ENCODE measurements at regions not wholly inside any gene's neighbourhood (a gene's known extent, or its start where the extent isn't known, plus 50 kb on each side); places are given as distances from the start of the nearest gene placed in this dataset.
A peak's percentile ranks its signal among the peaks of the same experiment; 100 is the strongest.
"Not testable (repeated sequence)": the region's sequence is repeated elsewhere in the genome, so short reads cannot be mapped to it uniquely, and the experiment has no call there.

DNA sequence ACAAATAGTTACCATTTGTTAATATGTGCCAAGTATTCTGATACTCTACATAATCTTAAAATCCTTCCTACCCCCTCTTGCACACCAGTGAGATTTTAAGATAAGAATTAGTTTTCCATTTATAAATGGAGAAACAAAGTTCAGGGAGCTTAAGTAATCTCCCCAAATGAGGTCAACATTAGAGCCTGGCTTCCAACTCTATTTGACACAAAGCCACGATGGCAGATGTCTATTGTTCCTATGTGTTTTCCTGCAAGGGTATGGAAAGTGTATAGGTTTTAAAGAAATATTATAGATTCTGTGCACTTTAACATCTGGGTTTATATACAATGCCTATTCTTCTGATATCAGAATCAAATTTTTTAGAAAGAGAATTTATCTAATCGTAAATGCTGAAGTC lies 143.9 kb upstream of the SEMA3C start:
- H3K14ac ChIP-seq (ENCODE audit: low read length): no peak overlapping the region
- no CpG with 5 or more reads among the region's 2 CpGs for WGBS, 2 donors (ENCODE audit: extremely low coverage in 2 of 2, insufficient read length in 2 of 2, insufficient replicate concordance in 1 of 2)
- no peak overlapping the region for H2AK5ac ChIP-seq (ENCODE audit: low read depth, low read length)
- H3K27ac ChIP-seq (replicated peaks; ENCODE audit: low read length): no peak overlapping the region
- peaks cover 0 to 2% of the 10 kb centered on the region in 2 donors for H3K9me3 ChIP-seq (replicated peaks in 1 of 2; ENCODE audit: control insufficient read depth in 2 of 2, insufficient read depth in 1 of 2, low read depth in 1 of 2, low read length in 2 of 2)
- no peak overlapping the region for H2BK12ac ChIP-seq (ENCODE audit: low read length)
- DNase-seq (ENCODE audit: low spot score): no peak
- H3K27me3 ChIP-seq (ENCODE audit: control insufficient read depth in 3 of 3, insufficient read depth in 3 of 3, low read depth in 1 of 3, low read length in 3 of 3): no peaks in the 10 kb centered on the region
- no peak overlapping the region for H3K4me2 ChIP-seq (ENCODE audit: insufficient read depth, low read length, poor library complexity, severe bottlenecking)
- no peak overlapping the region for H3K9ac ChIP-seq (ENCODE audit: low read depth, low read length, poor library complexity)
- H3K18ac ChIP-seq (ENCODE audit: low read length): no peak overlapping the region
- H3K23ac ChIP-seq (ENCODE audit: low read depth, low read length, poor library complexity): no peak overlapping the region
- no peaks in the 10 kb centered on the region for H3K36me3 ChIP-seq (replicated peaks in 1 of 2; ENCODE audit: control insufficient read depth in 2 of 2, insufficient read depth in 2 of 2, low read length in 2 of 2)
- no peaks in the 10 kb centered on the region for H3K79me1 ChIP-seq (ENCODE audit: low read depth, low read length)
- H3K4me3 ChIP-seq (ENCODE audit: low read length in 2 of 2): no peak overlapping the region
- no peak overlapping the region for H2BK15ac ChIP-seq (ENCODE audit: low read length)
- no peak overlapping the region for H3K4ac ChIP-seq (ENCODE audit: low read length)
- H3K4me1 ChIP-seq (ENCODE audit: control insufficient read depth in 2 of 2, insufficient read depth in 1 of 2, low read depth in 1 of 2, low read length in 2 of 2): peaks cover 2 to 15% of the 10 kb centered on the region in 2 donors
- no peak overlapping the region for H2BK120ac ChIP-seq (ENCODE audit: low read depth, low read length)
- no peak overlapping the region for H2BK5ac ChIP-seq (ENCODE audit: low read length)
- no peak overlapping the region for H4K91ac ChIP-seq (ENCODE audit: low read depth, low read length, poor library complexity)
- H2AFZ ChIP-seq (ENCODE audit: low read length): no peak overlapping the region
- no peak overlapping the region for H4K8ac ChIP-seq (ENCODE audit: low read depth, low read length)

DNA sequence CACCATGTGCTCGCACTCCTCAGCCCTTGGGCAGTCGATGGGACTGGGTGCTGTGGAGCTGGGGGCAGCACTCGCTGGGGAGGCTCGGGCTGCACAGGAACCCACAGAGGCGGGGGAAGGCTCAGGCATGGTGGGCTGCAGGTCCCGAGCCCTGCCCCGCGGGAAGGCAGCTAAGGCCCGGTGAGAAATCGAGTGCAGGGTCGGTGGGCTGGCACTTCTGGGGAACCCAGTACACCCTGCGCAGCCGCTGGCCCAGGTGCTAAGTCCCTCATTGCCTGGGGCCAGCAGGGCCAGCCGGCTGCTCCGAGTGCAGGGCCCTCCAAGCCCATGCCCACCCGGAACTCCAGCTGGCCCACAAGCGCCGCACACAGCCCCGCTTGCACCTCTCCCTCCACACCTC lies 138.6 kb upstream of the SEMA3C start:
- not testable (repeated sequence) for H3K4me2 ChIP-seq (ENCODE audit: insufficient read depth, low read length, poor library complexity, severe bottlenecking); H3K23ac ChIP-seq (ENCODE audit: low read depth, low read length, poor library complexity); H3K18ac ChIP-seq (ENCODE audit: low read length); H2BK15ac ChIP-seq (ENCODE audit: low read length); H3K4ac ChIP-seq (ENCODE audit: low read length); H3K79me1 ChIP-seq (ENCODE audit: low read depth, low read length); H3K4me1 ChIP-seq (ENCODE audit: control insufficient read depth in 2 of 2, insufficient read depth in 1 of 2, low read depth in 1 of 2, low read length in 2 of 2); H2AFZ ChIP-seq (ENCODE audit: low read length); H3K36me3 ChIP-seq (replicated peaks in 1 of 2; ENCODE audit: control insufficient read depth in 2 of 2, insufficient read depth in 2 of 2, low read length in 2 of 2); H2AK5ac ChIP-seq (ENCODE audit: low read depth, low read length); H3K9ac ChIP-seq (ENCODE audit: low read depth, low read length, poor library complexity); H3K27ac ChIP-seq (replicated peaks; ENCODE audit: low read length); H2BK12ac ChIP-seq (ENCODE audit: low read length); H3K27me3 ChIP-seq (ENCODE audit: control insufficient read depth in 3 of 3, insufficient read depth in 3 of 3, low read depth in 1 of 3, low read length in 3 of 3); H3K9me3 ChIP-seq (replicated peaks in 1 of 2; ENCODE audit: control insufficient read depth in 2 of 2, insufficient read depth in 1 of 2, low read depth in 1 of 2, low read length in 2 of 2); H2BK5ac ChIP-seq (ENCODE audit: low read length); DNase-seq (ENCODE audit: low spot score); H2BK120ac ChIP-seq (ENCODE audit: low read depth, low read length); H4K8ac ChIP-seq (ENCODE audit: low read depth, low read length); H3K14ac ChIP-seq (ENCODE audit: low read length); H3K4me3 ChIP-seq (ENCODE audit: low read length in 2 of 2); H4K91ac ChIP-seq (ENCODE audit: low read depth, low read length, poor library complexity)
- WGBS, 2 donors (ENCODE audit: extremely low coverage in 2 of 2, insufficient read length in 2 of 2, insufficient replicate concordance in 1 of 2): no CpG with 5 or more reads among the region's 19 CpGs

DNA sequence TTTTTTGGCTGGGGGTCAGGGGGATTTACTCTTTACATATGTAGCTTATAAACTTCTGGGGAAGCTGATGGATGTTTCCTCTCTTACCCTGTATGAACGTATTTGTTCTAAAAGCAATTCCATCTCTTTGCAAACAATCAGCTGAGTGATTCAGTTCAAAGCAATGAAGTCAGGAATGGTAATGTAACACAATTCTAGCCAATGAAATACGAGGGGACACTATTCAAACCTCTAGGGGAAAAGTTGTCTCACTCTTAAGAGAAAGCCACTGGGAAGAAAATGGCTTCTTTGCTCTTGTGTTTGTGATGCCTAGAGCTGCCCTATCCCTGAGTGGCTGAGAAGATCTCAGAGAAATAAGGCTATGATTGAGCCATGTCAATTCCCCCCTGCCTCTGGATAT lies 134.8 kb upstream of the SEMA3C start:
- H3K14ac ChIP-seq (ENCODE audit: low read length): no peak overlapping the region
- H2BK120ac ChIP-seq (ENCODE audit: low read depth, low read length): no peak overlapping the region
- no peak overlapping the region for H3K4me2 ChIP-seq (ENCODE audit: insufficient read depth, low read length, poor library complexity, severe bottlenecking)
- H2BK12ac ChIP-seq (ENCODE audit: low read length): no peak overlapping the region
- H2BK5ac ChIP-seq (ENCODE audit: low read length): no peak overlapping the region
- no peak for DNase-seq (ENCODE audit: low spot score)
- no peak overlapping the region for H3K4me3 ChIP-seq (ENCODE audit: low read length in 2 of 2)
- no peak overlapping the region for H3K4ac ChIP-seq (ENCODE audit: low read length)
- no peaks in the 10 kb centered on the region for H3K4me1 ChIP-seq (ENCODE audit: control insufficient read depth in 2 of 2, insufficient read depth in 1 of 2, low read depth in 1 of 2, low read length in 2 of 2)
- no peak overlapping the region for H4K8ac ChIP-seq (ENCODE audit: low read depth, low read length)
- no peaks in the 10 kb centered on the region for H3K36me3 ChIP-seq (replicated peaks in 1 of 2; ENCODE audit: control insufficient read depth in 2 of 2, insufficient read depth in 2 of 2, low read length in 2 of 2)
- no CpG with 5 or more reads among the region's 2 CpGs for WGBS, 2 donors (ENCODE audit: extremely low coverage in 2 of 2, insufficient read length in 2 of 2, insufficient replicate concordance in 1 of 2)
- H3K79me1 ChIP-seq (ENCODE audit: low read depth, low read length): no peaks in the 10 kb centered on the region
- H3K9me3 ChIP-seq (replicated peaks in 1 of 2; ENCODE audit: control insufficient read depth in 2 of 2, insufficient read depth in 1 of 2, low read depth in 1 of 2, low read length in 2 of 2): no peaks in the 10 kb centered on the region
- H3K18ac ChIP-seq (ENCODE audit: low read length): no peak overlapping the region
- H3K23ac ChIP-seq (ENCODE audit: low read depth, low read length, poor library complexity): no peak overlapping the region
- H2BK15ac ChIP-seq (ENCODE audit: low read length): no peak overlapping the region
- H3K9ac ChIP-seq (ENCODE audit: low read depth, low read length, poor library complexity): no peak overlapping the region
- H3K27me3 ChIP-seq (ENCODE audit: control insufficient read depth in 3 of 3, insufficient read depth in 3 of 3, low read depth in 1 of 3, low read length in 3 of 3): no peaks in the 10 kb centered on the region
- H3K27ac ChIP-seq (replicated peaks; ENCODE audit: low read length): no peak overlapping the region
- no peak overlapping the region for H4K91ac ChIP-seq (ENCODE audit: low read depth, low read length, poor library complexity)
- H2AK5ac ChIP-seq (ENCODE audit: low read depth, low read length): no peak overlapping the region
- H2AFZ ChIP-seq (ENCODE audit: low read length): peak overlapping the region; percentile 74

DNA sequence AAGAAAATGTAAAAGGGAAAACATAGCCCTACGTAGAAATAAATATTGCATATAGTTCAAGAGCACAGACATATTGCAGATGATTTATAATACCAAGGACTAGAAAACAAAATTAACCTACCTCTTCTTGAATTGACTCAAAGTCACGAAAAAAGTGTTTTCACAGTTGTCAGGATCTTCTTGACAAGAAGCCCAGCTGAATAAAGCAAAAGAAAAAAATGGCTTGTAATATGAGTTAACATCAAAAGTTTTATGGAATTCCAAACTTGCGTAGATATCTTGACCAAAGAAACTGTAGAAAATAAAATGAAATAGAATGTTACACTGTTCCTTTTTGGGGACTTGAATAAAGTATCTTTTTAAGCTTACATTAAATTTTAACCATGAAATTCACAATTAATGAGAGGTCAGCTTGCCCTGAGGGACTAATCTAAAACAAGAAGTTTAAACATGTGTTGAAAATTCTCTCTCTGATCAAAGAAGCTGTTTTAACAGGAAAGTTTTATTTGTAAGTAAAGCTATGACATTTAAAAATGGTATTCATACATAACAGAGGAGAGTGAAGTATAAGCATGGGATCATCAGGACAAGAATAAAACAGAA lies 133.1 kb upstream of the SEMA3C start:
- H3K4me1 ChIP-seq (ENCODE audit: control insufficient read depth in 2 of 2, insufficient read depth in 1 of 2, low read depth in 1 of 2, low read length in 2 of 2): no peaks in the 10 kb centered on the region
- no CpG with 5 or more reads among the region's 3 CpGs for WGBS, 2 donors (ENCODE audit: extremely low coverage in 2 of 2, insufficient read length in 2 of 2, insufficient replicate concordance in 1 of 2)
- no peak overlapping the region for H3K4me2 ChIP-seq (ENCODE audit: insufficient read depth, low read length, poor library complexity, severe bottlenecking)

More for the DNA sequence above, 133.1 kb upstream of the SEMA3C start:
- no peak overlapping the region for H3K18ac ChIP-seq (ENCODE audit: low read length)
- no peak overlapping the region for H3K4ac ChIP-seq (ENCODE audit: low read length)
- no peak overlapping the region for H3K4me3 ChIP-seq (ENCODE audit: low read length in 2 of 2)
- H3K23ac ChIP-seq (ENCODE audit: low read depth, low read length, poor library complexity): no peak overlapping the region
- no peak overlapping the region for H3K27ac ChIP-seq (replicated peaks; ENCODE audit: low read length)
- no peak overlapping the region for H2AK5ac ChIP-seq (ENCODE audit: low read depth, low read length)
- H3K36me3 ChIP-seq (replicated peaks in 1 of 2; ENCODE audit: control insufficient read depth in 2 of 2, insufficient read depth in 2 of 2, low read length in 2 of 2): no peaks in the 10 kb centered on the region
- H3K27me3 ChIP-seq (ENCODE audit: control insufficient read depth in 3 of 3, insufficient read depth in 3 of 3, low read depth in 1 of 3, low read length in 3 of 3): no peaks in the 10 kb centered on the region
- no peak overlapping the region for H3K14ac ChIP-seq (ENCODE audit: low read length)
- no peak for DNase-seq (ENCODE audit: low spot score)
- H2BK12ac ChIP-seq (ENCODE audit: low read length): no peak overlapping the region
- H3K79me1 ChIP-seq (ENCODE audit: low read depth, low read length): no peaks in the 10 kb centered on the region
- no peak overlapping the region for H2BK5ac ChIP-seq (ENCODE audit: low read length)
- H2BK120ac ChIP-seq (ENCODE audit: low read depth, low read length): no peak overlapping the region
- peaks cover 0 to 2% of the 10 kb centered on the region in 2 donors for H3K9me3 ChIP-seq (replicated peaks in 1 of 2; ENCODE audit: control insufficient read depth in 2 of 2, insufficient read depth in 1 of 2, low read depth in 1 of 2, low read length in 2 of 2)
- no peak overlapping the region for H2AFZ ChIP-seq (ENCODE audit: low read length)
- H3K9ac ChIP-seq (ENCODE audit: low read depth, low read length, poor library complexity): no peak overlapping the region
- no peak overlapping the region for H2BK15ac ChIP-seq (ENCODE audit: low read length)
- H4K91ac ChIP-seq (ENCODE audit: low read depth, low read length, poor library complexity): no peak overlapping the region
- H4K8ac ChIP-seq (ENCODE audit: low read depth, low read length): no peak overlapping the region

All from neuronal stem cell (in vitro differentiated cells).